Cardiac septum (tissue), 1 donor: ENCODE measurements at regions not wholly inside any gene's neighbourhood (a gene's known extent, or its start where the extent isn't known, plus 50 kb on each side); places are given as distances from the start of the nearest gene placed in this dataset.
"Not testable (repeated sequence)": the region's sequence is repeated elsewhere in the genome, so short reads cannot be mapped to it uniquely, and the experiment has no call there.

Experiments used
- DNase-seq: peaks from one replicate; pipeline ENCODE4 v3.0.0-alpha.2; 2020; ENCODE audit warnings: low spot score
- intact Hi-C: fragments of 100-400 bp; cut with DNase I; formaldehyde crosslinking; loops from one replicate; pipeline ENCODE4 v1.14.0; 2022
- donor health status: DM: no; HTN: no; CAD: no.

DNA sequence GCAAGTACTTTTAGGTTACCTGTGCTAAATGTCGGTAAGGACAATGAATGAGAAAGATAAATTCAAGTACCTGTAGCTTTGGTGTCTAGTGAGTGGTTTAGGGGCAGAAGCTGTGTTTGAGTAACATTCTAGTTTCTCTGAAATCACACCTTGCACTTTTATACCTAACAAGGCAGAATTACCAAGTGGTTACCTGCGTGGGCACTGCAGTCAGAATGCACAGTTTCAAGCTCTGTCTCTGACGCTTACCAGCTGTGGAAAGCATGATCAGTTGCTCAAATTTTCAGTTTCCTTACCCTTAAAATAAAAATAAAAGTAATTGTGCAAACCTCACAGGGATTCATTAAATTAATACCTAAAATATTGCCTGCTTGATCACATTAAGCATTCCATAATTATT is 846.9 kb upstream of the VRK2 start:
- no peak for DNase-seq
- intact Hi-C loops = no loop called here

DNA sequence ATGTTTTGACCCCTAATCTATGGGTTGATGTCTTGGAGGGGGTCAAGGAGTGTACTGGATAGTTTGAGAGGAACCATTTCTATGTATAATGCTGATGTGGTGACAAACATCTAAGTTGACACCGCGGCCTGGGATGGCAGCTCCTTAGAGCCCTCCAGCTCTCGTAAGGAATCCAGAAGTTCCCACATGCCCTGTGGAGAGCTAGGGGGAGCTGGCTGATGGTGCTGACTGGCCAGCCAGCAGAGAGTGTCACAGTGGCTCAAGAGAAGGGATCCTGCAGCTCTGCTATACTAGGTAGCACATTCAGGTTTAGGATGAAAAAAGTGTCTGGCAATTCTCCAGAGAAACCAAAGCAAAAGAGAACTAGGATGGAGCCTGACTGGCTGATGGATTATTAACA is 842.2 kb upstream of the VRK2 start:
- no peak for DNase-seq
- intact Hi-C loops = no loop called here

DNA sequence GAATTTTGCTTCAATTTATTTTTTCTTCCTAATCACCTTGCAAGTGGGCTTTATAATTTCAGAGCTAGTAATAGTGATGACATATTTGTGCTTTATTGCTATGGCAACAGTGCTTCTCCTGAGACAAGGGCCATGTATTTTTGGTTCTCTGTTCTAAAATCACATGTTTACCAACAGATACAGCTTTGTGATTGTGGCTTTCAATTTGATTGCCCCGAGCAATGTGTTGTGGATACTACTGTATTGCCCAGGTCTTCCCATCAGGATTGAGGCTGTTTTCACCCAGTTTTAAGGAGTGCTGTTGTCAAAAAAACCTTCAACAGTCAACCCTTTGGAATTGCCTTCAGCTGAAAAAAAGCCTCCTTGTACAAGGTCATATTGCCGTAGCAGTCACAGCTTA is 841.4 kb upstream of the VRK2 start:
- intact Hi-C loops = no loop called here
- no peak for DNase-seq

DNA sequence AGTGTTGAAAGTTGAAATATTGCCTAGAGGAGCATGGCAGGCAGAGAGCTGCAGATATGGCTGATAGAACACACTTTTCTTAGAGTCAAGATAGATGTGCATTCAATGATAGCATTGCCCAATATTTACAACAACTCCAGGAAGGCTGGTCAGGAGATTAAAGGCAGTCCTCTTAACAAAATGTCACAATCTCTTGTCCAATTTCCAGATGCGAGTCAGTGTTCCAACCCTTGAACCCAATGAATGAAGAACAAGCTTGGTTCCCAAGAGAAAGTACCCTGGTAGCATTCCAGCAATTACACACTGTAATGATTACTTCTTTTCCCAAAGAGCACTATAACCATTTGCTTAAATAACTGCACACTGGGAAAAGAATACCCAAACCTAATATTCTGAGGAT is 839.4 kb upstream of the VRK2 start:
- intact Hi-C loops = no loop called here
- DNase-seq = no peak

DNA sequence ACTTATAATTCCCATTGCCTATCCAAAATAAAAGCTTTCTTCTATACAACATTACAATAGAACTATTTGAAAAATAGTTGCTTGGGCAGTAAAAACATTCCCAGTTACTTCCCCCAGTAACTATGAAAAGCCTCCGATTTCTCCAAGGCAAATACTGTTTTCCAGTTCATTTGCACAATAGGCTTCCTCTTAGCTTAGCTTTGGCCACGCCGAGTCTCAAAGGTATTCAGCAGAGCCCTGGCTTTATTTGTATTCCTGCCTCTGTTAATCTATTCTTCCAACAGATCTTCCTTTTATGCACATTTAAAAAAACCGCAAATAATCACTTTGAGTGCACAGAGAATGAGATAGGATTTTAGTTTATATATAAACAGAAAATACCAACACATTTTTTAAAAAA is 836.8 kb upstream of the VRK2 start:
- intact Hi-C loops = loop anchor here (10.0 kb wide), 1 partner anchor 165 kb away; no protein-coding TSS in a partner anchor
- no peak for DNase-seq

DNA sequence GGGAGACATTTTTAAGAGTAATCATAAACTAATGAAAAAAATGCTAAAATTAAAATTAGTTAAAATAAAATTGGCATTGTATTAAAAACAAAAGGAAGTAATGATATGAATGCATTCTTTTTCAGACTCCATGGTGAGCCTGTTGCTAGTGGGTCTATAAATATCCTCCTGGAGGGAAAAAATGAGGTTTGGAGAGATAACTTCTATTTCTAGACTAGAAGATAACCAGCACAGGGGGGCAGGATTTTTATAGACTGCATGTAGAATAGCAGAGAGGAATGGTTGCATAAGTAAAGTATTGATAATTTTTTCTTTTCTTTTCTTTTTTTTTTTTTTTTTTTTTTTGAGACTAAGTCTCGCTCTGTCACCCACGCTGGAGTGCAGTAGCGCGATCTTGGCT is 835.8 kb upstream of the VRK2 start:
- intact Hi-C loops = loop anchor here (10.0 kb wide), 1 partner anchor 164 kb away; no protein-coding TSS in a partner anchor
- no peak for DNase-seq

DNA sequence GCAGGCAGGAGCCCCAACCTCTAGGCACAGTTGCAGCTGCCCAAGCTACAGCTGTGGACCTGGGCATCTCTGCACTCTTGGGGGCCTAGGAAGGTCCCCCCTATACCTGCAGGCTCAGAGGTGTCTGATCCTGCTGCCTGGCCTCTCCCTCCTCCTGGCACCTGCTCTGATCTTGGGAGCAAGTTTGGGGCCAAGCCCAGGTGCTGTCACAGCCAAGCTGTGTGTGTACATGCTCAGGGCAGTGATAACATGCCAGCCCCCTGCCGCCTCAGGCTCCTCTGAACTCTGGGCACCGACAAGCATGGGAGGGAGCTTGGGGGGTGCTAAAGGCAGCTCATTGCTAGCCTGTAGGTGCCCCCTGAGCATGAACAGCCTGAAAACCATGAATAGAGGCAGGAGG is 829.6 kb upstream of the VRK2 start:
- intact Hi-C loops = loop anchor here (10.0 kb wide), 1 partner anchor 158 kb away; no protein-coding TSS in a partner anchor
- no peak for DNase-seq

DNA sequence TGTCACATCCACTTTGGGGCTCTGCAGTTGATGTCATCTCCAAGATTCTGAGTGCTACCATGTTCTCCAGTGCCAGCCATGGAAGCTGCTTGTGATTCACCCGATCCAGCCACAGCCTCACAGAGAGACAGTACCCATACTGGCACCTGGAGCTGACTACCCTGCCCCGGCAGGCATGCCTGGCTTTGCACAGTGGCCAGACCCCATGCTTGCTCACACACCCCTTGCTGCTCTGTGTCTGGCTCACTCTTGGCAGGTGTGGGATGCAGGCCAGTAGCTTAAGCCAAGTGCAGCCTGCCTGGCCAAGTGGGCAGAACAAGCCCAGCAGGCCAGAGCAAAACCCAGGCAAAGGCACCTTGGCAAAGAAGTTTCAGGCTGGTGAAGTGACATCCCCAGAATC is 828.4 kb upstream of the VRK2 start:
- DNase-seq = peak; percentile 81
- intact Hi-C loops = loop anchor here (10.0 kb wide), 1 partner anchor 157 kb away; no protein-coding TSS in a partner anchor

DNA sequence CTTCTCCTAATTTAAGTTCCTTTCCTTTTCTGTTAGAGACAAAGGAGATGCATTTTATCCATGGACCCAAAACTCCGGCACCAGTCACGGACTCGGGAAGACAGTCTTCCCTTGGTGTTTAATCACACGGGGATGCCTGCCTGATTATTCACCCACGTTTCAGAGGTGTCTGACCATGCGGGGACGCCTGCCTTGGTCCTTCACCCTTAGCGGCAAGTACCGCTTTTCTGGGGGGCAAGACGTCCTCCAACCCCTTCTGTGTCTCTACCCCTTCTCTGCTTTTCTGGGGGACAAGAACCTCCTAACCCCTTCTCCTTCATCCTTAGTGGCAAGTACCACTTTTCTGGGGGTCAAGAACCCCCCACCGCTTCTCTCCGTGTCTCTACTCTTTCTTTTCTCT is 816.9 kb upstream of the VRK2 start:
- intact Hi-C loops, DNase-seq: not testable (repeated sequence)

DNA sequence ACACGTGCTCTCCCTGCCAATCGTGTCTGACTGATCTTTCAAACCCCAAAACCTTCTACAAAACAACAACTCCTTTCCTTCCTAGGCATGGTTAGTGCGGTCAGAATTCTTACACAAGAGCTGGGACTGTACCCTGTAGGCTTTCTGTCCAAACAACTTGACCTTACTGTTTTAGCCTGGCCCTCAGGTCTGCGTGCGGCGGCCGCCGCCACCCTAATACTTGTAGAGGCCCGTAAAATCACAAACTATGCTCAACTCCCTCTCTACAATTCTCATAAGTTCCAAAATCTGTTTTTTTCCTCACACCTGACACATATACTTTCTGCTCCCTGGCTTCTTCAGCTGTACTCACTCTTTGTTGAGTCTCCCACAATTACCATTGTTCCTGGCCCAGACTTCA is 814.3 kb upstream of the VRK2 start:
- DNase-seq, intact Hi-C loops: not testable (repeated sequence)

DNA sequence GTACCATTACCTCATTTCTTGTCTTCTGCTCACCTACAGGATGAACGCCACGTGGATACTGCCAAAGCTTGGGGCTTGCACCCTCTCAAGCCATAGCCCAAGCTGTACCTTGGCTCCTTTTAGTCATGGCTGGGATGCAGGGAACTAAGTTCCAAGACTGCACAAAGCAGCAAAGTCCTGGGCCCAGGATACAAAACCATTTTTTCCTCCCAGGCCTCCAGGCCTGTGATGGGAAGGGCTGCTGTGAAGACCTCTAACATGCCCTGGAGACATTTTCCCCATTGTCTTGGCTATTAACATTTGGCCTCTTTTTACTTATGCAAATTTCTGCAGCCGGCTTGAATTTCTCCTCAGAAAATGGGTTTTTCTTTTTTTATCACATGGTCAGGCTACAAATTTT is 795.1 kb upstream of the VRK2 start:
- DNase-seq, intact Hi-C loops: not testable (repeated sequence)

DNA sequence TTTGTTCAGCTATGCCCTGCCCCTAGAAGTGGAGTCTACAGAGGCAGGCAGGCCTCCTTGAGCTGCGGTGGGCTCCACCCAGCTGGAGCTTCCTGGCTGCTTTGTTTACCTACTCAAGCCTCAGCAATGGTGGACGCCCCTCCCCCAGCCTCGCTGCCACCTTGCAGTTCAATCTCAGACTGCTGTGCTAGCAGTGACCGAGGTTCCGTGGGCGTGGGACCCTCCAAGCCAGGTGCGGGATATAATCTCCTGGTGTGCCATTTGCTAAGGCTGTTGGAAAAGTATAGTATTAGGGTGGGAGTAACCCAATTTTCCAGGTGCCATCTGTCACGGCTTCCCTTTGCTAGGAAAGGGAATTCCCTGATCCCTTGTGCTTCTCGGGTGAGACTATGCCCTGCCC is 770.2 kb upstream of the VRK2 start:
- intact Hi-C loops, DNase-seq: not testable (repeated sequence)

DNA sequence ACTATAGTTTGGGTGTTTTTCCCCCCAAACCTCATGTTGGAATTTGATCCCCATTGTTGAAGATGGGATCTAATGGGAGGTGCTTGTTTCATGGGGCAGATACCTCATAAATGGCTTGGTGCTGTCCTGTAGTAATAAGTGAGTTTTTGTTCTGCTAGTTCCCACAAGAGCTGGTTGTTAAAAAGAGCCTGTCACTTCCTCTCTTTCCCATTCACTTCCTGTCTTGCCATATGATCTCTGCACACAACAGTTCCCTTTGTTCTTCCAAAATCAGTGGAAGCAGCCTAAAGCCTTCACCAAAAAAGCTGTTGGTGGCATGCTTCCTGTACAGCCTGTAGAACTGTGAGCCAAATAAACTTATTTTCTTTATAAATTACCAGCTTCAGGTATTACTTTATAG is 768.2 kb upstream of the VRK2 start:
- intact Hi-C loops = no loop called here
- no peak for DNase-seq

DNA sequence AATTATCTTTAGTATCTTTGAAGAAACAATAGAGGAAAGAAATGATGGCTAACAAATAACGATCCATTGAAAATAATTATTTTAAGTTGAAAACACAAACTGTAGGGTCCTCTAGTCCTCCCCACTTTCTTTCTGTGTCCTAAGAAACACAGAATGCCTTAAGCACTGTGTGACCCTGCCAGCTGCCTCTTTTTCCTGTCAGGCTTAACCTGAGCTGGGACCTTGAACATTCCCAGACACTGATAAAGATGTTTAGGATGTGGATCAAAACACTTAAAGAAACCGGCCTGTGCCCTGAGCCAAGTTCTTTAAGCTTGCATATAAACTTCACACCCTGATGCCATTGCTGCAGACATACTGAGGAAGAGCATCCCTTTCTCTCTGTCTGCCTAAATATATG is 755.4 kb upstream of the VRK2 start:
- no peak for DNase-seq
- intact Hi-C loops = no loop called here

DNA sequence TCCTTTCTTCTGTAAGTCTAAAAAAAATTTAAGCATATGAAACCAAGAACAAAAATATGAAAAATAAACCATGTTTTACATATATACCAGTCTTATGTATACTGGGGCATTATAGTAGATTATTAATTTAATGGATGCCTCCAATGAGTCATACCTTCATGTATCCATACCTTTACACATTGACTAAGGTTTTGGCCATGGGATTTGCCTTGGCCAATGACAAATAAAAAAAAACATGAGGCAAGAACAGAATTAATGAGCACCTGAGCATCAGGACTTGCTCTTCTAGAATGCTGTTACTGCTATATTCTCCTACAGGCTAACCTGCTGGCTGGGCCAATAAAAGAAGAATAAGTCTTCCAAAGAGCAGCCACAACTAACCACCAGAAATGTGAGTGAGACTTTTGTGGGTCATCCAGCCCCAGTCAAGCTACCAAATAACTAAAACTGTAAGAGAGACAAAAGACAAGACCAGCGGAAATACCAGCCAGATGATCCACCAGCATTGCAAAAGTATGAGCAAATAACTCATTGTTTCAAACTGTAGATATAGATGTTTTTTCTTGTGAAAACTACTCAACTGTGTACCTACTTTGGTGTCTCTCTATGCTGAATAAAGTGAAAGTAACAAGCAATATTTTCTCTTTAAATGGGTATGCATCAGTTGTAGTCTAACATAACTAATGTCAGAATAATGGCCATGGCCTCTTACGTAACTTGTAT is 749.6 kb upstream of the VRK2 start:
- no peak for DNase-seq
- intact Hi-C loops = no loop called here

DNA sequence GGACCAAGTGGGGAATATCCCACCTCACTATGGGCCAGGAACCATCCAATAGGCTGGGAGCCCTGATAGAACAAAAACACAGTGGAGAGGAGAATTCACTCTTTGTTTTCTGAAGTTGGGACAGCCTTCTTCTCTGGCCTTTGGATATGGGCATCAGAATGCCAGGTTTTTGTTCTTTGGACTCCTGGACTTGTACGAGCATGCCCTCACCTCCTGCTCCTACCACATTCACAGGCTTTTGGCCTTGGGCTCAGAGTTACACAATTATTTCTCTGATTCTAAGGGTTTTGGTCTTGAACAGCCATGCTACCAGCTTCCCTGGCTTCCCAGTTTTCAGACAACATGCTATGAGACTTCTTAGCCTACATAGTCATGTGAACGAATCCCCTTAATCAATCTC is 732.9 kb upstream of the VRK2 start:
- intact Hi-C loops = no loop called here
- no peak for DNase-seq

DNA sequence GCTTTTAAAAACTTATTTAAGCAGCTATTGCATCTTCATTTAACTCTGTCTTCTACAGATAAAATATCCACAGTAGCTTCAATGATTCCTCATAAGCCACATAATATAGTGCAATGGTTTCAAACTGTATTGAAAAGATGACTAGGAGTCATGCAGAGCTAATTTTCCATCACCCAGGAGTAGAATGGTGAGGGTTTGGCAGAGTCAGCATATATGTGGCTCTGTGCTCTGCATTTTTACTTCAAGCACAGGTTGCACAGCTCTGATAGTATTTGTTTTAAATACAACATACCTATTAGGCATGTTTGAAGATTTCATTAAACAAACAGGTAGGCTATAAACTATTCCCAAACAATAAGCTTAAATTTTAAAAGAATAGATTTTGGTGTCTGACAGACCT is 731.9 kb upstream of the VRK2 start:
- DNase-seq = no peak
- intact Hi-C loops = no loop called here

DNA sequence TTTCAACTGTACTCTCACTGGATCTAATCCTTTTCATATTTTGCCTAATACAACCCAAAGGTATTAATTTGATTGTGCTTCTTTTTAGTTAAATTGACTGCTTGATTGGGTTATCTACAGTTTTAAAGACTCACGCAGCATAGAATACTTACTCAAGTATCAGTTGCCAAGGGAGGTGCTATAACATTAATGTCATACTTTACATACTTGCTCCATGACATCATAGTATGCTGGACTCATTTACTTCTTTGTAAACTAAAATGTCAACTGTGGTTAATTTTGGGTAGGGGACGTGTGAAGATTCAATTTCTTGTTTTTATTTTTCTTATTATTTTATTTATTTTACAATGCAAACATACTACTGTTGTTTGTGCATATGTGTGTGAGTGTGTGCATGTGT is 716.2 kb upstream of the VRK2 start:
- intact Hi-C loops = no loop called here
- no peak for DNase-seq

DNA sequence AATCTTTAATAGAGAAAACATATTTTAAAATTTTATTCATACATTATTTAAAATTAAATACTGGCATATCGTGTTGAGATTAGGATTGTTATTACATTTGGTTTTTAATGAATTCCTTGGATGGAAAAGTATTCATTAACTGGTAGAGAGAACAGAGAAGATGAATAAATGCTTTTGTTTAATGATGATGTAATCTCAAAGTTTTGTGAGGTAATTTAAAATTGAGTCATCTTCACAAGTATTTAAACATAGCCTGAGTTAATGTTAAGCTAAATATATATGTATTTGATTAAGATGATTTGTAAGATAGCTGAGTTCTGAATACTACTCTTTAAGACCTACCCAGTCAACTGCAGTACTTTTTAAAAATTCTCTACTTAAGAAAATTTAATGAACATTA is 713.4 kb upstream of the VRK2 start:
- no peak for DNase-seq
- intact Hi-C loops = no loop called here

DNA sequence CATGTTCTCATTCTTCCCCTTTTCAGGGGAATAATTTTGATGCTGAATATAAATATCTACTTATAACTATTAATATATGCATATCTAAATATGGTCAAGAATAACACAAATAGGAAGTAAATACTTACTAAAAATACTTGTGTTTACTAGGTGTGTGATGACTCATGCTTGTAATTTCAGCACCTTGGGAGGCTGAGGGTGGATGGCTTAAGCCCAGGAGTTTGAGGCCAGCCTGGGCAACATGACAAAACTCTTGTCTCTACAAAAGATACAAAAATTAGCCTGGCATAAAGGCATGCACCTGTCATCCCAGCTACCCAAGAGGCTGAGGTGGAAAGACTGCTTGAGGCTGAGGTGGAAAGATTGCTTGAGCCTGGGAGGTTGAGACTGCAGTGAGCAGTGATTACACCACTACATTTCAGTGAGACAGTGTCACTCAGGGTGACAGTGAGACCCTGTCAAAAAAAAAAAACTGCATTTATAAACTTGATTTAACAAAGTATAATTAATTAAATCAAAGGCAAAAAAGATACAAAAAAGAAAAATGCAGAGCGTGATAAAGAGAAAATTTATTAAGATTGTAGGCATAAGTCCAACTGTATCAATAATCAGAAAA is 703.1 kb upstream of the VRK2 start:
- DNase-seq = no peak
- intact Hi-C loops = no loop called here

DNA sequence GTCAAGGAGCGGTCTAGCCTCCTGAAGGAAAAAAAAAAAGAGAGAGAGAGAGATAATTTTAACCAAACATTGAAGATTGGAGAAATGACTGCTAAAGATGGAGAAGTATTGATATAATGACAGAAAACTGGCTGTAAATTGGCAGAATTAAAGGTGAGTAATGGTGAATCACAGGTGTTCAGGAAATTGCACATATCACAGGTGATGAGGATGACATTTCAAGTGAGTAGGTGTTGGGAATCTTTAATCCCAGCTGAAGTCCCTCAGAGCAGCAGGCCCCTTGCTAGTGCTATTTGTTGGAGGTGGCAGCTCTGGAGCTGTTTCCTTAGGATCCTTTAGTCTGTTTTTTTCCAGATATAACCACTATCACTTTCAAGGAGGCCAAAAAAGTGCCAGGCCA is 678.4 kb upstream of the VRK2 start:
- DNase-seq = no peak
- intact Hi-C loops = no loop called here
